HCT116 (cell line): ENCODE measurements at regions not wholly inside any gene's neighbourhood (a gene's known extent, or its start where the extent isn't known, plus 50 kb on each side); places are given as distances from the start of the nearest gene placed in this dataset.

Experiments used
- ATAC-seq: fragments of 200-7000 bp; cut with Tn5 transposase; 2 replicates; pipeline ENCODE4 v1.9.1; 2020; ENCODE audit warnings: mild to moderate bottlenecking, moderate library complexity
- BruUV-seq: library from RNA; stranded (reverse); fragments of 400-500 nt; replicated peaks from 2 replicates; lab custom pipeline; 2021; lab: Mats Ljungman, UMichigan
- CTCF ChIA-PET: fragments of 300-600 bp; sonication (Branson Sonifier 250); formaldehyde crosslinking; loops from one replicate; lab custom pipeline; 2021; ENCODE audit warnings: antibody characterized with exemption; lab: Charles Lee
- POLR2A ChIA-PET: fragments of 300-600, 350-600 bp; sonication (Branson Sonifier 250); formaldehyde crosslinking; loops from one replicate; lab custom pipeline; 2021; ENCODE audit warnings: antibody characterized with exemption; lab: Charles Lee
- RAD21 ChIA-PET, 2 experiments: fragments of 300-600 bp; sonication (Branson Sonifier 250); formaldehyde crosslinking; loops; one replicate each; lab custom pipeline; 2023; ENCODE audit warnings: low total read pairs in 2 of 2; ENCODE audit not compliant: uncharacterized antibody in 2 of 2, unreplicated experiment in 2 of 2, low non-redundant PET in 1 of 2; lab: Charles Lee
- DNase-seq: peaks from one replicate; pipeline ENCODE4 v3.0.0-alpha.2; 2010; ENCODE audit warnings: low read depth, low spot score
- H2AFZ ChIP-seq: fragments of 200-600 bp; shearing (Covaris generic), sonication (generic); 2 replicates; pipeline ENCODE4 v1.6.1; 2017; ENCODE audit warnings: low read depth, mixed run types, mixed read lengths, antibody characterized with exemption, low read length; ENCODE audit not compliant: poor library complexity, severe bottlenecking
- H3K27ac ChIP-seq: 2 replicates; pipeline ENCODE4 v1.5.1; 2012; ENCODE audit warnings: low read depth, low read length
- H3K27me3 ChIP-seq: fragments of 200-600 bp; sonication (generic); 2 replicates; pipeline ENCODE4 v1.6.1; 2016; ENCODE audit warnings: mixed run types, low read length, mixed read lengths; ENCODE audit not compliant: insufficient read depth
- H3K36me3 ChIP-seq, 2 experiments: fragments of 200-500 bp in 1 of 2; fragments of 200-600 bp in 1 of 2; sonication (Bioruptor generic) in 1 of 2; sonication (generic) in 1 of 2; 2 replicates each; pipeline versions ENCODE4 v1.5.1 to v1.6.1; 2014 to 2016; ENCODE audit warnings: low read length in 2 of 2, inconsistent platforms in 1 of 2, mixed read lengths in 1 of 2, mixed run types in 1 of 2; ENCODE audit not compliant: insufficient read depth in 2 of 2, control insufficient read depth in 1 of 2
- H3K4me1 ChIP-seq, 2 experiments: fragments of 200-600 bp in 1 of 2; sonication (generic) in 1 of 2; 2 replicates each; pipeline versions ENCODE4 v1.5.1 to v1.6.1; 2012 to 2017; ENCODE audit warnings: low read length in 2 of 2, inconsistent platforms in 1 of 2, mild to moderate bottlenecking in 1 of 2, mixed read lengths in 1 of 2, mixed run types in 1 of 2, moderate library complexity in 1 of 2; ENCODE audit not compliant: insufficient read depth in 2 of 2, control insufficient read depth in 1 of 2
- H3K4me2 ChIP-seq: fragments of 200-600 bp; sonication (generic); 2 replicates; pipeline ENCODE4 v1.6.1; 2017; ENCODE audit warnings: mixed run types, low read length, mixed read lengths
- H3K4me3 ChIP-seq, 2 experiments: fragments of 200-600 bp in 1 of 2; sonication (generic) in 1 of 2; replicated peaks in 1 of 2; 2 replicates each; pipeline ENCODE4 v1.5.1; 2011 to 2016; ENCODE audit warnings: low read length in 2 of 2, control low read depth in 1 of 2, low read depth in 1 of 2, mild to moderate bottlenecking in 1 of 2, mixed read lengths in 1 of 2, mixed run types in 1 of 2
- H3K79me2 ChIP-seq: fragments of 200-600 bp; sonication (generic); 2 replicates; pipeline ENCODE4 v1.6.1; 2017; ENCODE audit warnings: mild to moderate bottlenecking, mixed run types, low read length, moderate library complexity, mixed read lengths; ENCODE audit not compliant: insufficient read depth
- H3K9ac ChIP-seq: fragments of 200-600 bp; sonication (generic); 2 replicates; pipeline ENCODE4 v1.6.1; 2016; ENCODE audit warnings: low read length, mixed read lengths
- H3K9me2 ChIP-seq: fragments of 200-600 bp; sonication (generic), shearing (Covaris generic); 2 replicates; pipeline ENCODE4 v1.6.1; 2017; ENCODE audit warnings: mixed run types, mild to moderate bottlenecking, moderate library complexity; ENCODE audit not compliant: insufficient read depth
- H3K9me3 ChIP-seq, 2 experiments: fragments of 200-500 bp in 1 of 2; fragments of 200-600 bp in 1 of 2; sonication (Bioruptor generic) in 1 of 2; sonication (generic) in 1 of 2; 2 replicates each; pipeline ENCODE4 v1.6.1; 2014 to 2017; ENCODE audit warnings: low read length in 2 of 2, mixed read lengths in 2 of 2, inconsistent platforms in 1 of 2, low read depth in 1 of 2, mild to moderate bottlenecking in 1 of 2, mixed run types in 1 of 2, moderate library complexity in 1 of 2; ENCODE audit not compliant: control insufficient read depth in 1 of 2, insufficient read depth in 1 of 2
- H4K20me1 ChIP-seq: fragments of 200-600 bp; sonication (generic), shearing (Covaris generic); 2 replicates; pipeline ENCODE4 v1.6.1; 2017; ENCODE audit warnings: mixed run types, mild to moderate bottlenecking, moderate library complexity; ENCODE audit not compliant: insufficient read depth
- CEBPB ChIP-seq: IDR thresholded peaks from 2 replicates; pipeline ENCODE4 v1.6.1; 2012; ENCODE audit warnings: low read depth
- EGR1 ChIP-seq: IDR thresholded peaks from 2 replicates; pipeline ENCODE4 v1.6.1; 2012; ENCODE audit warnings: low read depth
- EZH2 ChIP-seq: fragments of 200-600 bp; sonication (generic); IDR thresholded peaks from 2 replicates; pipeline ENCODE4 v1.6.1; 2017; ENCODE audit warnings: antibody characterized with exemption, mixed run types
- MAX ChIP-seq: IDR thresholded peaks from 2 replicates; pipeline ENCODE4 v1.6.1; 2012
- SIN3A ChIP-seq: IDR thresholded peaks from 2 replicates; pipeline ENCODE4 v1.6.1; 2012; ENCODE audit warnings: low read depth
- SP1 ChIP-seq: IDR thresholded peaks from 2 replicates; pipeline ENCODE4 v1.6.1; 2012; ENCODE audit warnings: low read depth
- SRF ChIP-seq: IDR thresholded peaks from 2 replicates; pipeline ENCODE4 v1.6.1; 2012; ENCODE audit warnings: low read depth
- ZFX ChIP-seq: fragments of 450-650 bp; IDR thresholded peaks from 2 replicates; pipeline ENCODE4 v1.6.1; 2017
- ZNF274 ChIP-seq: fragments of 200-500 bp; sonication (Bioruptor generic); IDR thresholded peaks from 2 replicates; pipeline ENCODE4 v1.6.1; 2014; ENCODE audit warnings: mild to moderate bottlenecking, low read depth, low read length, inconsistent platforms
- intact Hi-C: fragments of 100-400 bp; cut with micrococcal nuclease; formaldehyde crosslinking; loops from 2 replicates; pipeline ENCODE4 v1.10.0; 2022

GRCh38 chr6:86255973-86256372 lies 613.3 kb upstream of the SYNCRIP start:
- Histone ChIP-seq H4K20me1 (no peaks in the 10 kb centered on the region), H3K27me3 (no peaks in the 10 kb centered on the region), H3K4me3 (no peak overlapping the region), H3K9me3 (no peaks in the 10 kb centered on the region), H3K27ac (no peak overlapping the region), H3K4me2 (no peak overlapping the region), H3K79me2 (no peaks in the 10 kb centered on the region), H2AFZ (no peak overlapping the region), H3K9me2 (no peaks in the 10 kb centered on the region), H3K36me3 (no peaks in the 10 kb centered on the region), H3K9ac (no peak overlapping the region), H3K4me1 (no peaks in the 10 kb centered on the region)
- no TSS peak for BruUV-seq
- ChIA-PET POLR2A (no interaction called here), CTCF (no interaction called here), RAD21 (no interaction called here)
- intact Hi-C loops = no loop called here
- TF ChIP-seq ZNF274 = no peak
- no peak for TF ChIP-seq EZH2
- no peak for TF ChIP-seq EGR1
- TF ChIP-seq CEBPB = no peak
- TF ChIP-seq SP1 = no peak
- TF ChIP-seq SIN3A = no peak
- no peak for TF ChIP-seq ZFX
- no peak for TF ChIP-seq SRF
- ATAC-seq = no peak
- no peak for DNase-seq

GRCh38 chr6:86251106-86251505 lies 608.4 kb upstream of the SYNCRIP start:
- Histone ChIP-seq H3K9ac (no peak overlapping the region), H3K9me3 (no peaks in the 10 kb centered on the region), H3K4me1 (no peaks in the 10 kb centered on the region), H3K27ac (no peak overlapping the region), H3K4me3 (no peak overlapping the region), H2AFZ (no peak overlapping the region), H3K36me3 (no peaks in the 10 kb centered on the region), H3K9me2 (no peaks in the 10 kb centered on the region), H3K4me2 (no peak overlapping the region), H3K27me3 (no peaks in the 10 kb centered on the region), H4K20me1 (no peaks in the 10 kb centered on the region), H3K79me2 (no peaks in the 10 kb centered on the region)
- ChIA-PET POLR2A (no interaction called here), CTCF (no interaction called here), RAD21 (no interaction called here)
- ATAC-seq (no peak), DNase-seq (no peak)
- no TSS peak for BruUV-seq
- intact Hi-C loops = no loop called here
- TF ChIP-seq MAX = no peak
